AG09319 (cell line): ENCODE measurements at regions not wholly inside any gene's neighbourhood (a gene's known extent, or its start where the extent isn't known, plus 50 kb on each side); places are given as distances from the start of the nearest gene placed in this dataset.

Experiments
- DNase-seq: peaks from one replicate; pipeline ENCODE4 v3.0.0-alpha.2; 2010; ENCODE audit warnings: low read depth; ENCODE audit errors: extremely low read depth
- TF ChIP-seq, protein P1 (sequence below): IDR thresholded peaks from 2 replicates; pipeline ENCODE4 v1.5.1; 2011; ENCODE audit warnings: low read depth, mild to moderate bottlenecking, inconsistent platforms, low read length, moderate library complexity

DNA sequence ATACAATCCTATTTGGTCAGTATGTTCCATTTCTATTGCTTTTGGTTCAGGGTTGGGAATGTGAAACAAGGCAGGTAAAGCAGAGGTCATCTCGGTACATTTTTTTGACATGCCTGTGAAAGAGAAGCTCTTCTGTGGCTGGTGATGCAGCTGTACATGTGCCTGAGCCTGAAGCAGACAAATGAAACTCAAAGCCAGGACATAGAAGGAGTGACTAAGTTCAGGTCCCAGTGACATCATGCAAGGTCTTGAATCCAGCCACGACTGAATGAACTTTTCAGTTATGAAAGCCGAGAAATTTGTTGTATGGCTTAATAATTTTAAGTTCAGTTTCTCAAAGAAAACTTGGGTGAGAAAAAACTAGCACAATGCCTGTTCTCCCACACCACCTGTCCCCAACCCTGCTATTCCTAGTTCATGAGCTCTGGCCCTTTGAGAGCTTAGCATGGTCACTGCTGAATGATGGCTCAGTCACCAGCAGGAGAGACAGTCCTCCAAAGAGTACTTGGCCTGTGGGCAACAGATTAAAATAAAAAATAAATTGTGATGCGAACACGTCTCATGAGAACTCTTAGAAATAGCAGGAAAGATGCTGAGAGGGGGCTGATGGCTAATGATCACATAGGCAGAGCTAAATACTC lies 600.2 kb upstream of the GRM7 start:
- no peak for DNase-seq

DNA sequence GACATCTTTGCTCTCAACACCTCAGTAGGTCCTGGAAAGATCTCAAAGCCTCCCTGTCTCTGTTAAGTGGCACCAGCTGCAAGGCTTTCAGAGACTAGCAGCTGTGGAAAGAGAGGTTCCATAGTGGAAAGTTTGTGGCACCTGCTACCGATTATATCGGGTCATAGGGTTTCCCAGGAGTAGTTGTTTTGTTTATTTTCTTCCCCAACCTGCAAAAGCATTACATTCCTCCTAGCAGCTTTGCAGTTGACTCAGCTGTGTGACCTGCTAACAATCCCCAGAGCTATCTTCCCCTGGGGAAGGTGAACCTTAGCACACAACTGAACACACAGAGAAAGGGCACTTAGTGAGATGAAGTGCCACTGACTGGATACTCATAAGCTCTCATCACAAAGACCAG lies 598.9 kb upstream of the GRM7 start:
- TF ChIP-seq, protein P1, sequence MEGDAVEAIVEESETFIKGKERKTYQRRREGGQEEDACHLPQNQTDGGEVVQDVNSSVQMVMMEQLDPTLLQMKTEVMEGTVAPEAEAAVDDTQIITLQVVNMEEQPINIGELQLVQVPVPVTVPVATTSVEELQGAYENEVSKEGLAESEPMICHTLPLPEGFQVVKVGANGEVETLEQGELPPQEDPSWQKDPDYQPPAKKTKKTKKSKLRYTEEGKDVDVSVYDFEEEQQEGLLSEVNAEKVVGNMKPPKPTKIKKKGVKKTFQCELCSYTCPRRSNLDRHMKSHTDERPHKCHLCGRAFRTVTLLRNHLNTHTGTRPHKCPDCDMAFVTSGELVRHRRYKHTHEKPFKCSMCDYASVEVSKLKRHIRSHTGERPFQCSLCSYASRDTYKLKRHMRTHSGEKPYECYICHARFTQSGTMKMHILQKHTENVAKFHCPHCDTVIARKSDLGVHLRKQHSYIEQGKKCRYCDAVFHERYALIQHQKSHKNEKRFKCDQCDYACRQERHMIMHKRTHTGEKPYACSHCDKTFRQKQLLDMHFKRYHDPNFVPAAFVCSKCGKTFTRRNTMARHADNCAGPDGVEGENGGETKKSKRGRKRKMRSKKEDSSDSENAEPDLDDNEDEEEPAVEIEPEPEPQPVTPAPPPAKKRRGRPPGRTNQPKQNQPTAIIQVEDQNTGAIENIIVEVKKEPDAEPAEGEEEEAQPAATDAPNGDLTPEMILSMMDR, result no peak
- no peak for DNase-seq

More for the DNA sequence above, 600.2 kb upstream of the GRM7 start:
- TF ChIP-seq, protein P1, result no peak

DNA sequence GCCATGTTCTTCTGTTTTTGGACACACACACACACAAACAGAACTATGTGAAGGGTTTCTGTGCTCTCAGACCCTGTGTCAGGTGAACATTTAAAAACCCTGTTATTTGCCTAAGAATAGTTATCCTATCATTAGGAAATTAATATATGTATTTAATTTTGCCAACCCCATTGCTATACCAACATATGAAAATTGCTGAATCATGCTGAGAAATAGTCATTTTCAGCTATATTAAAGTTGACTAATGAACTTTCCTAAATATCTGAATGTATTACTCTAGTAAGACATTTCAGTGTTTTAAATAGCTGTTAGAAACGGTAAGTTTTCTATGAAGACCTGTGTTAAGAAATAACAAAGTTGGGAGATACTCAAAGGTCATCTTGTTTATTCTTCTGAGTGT lies 596.9 kb upstream of the GRM7 start:
- DNase-seq, result no peak
- TF ChIP-seq, protein P1, result no peak

- DNase-seq, result no peak
- TF ChIP-seq, protein P1, result no peak
Observed at GRCh38 chr3:6264906-6265305, 596.0 kb upstream of the GRM7 start.

DNA sequence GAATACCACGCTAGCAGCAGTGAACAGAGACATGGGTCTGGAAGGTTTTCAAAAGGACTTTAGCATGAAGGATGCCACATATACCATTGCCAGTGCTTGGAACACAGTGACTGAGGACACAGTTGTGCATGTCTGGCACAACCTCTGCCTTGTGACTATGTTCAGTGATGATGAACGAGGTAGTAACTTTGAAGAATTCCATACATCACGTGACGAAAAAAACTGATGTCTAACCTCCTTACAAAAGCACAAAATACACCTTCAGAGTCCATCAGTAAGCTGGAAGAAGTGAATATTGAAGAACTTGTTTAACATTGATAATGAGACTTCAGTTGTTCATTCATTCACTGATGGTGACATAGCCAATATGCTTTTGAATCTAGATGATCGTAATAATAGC lies 594.8 kb upstream of the GRM7 start:
- DNase-seq, result no peak

DNA sequence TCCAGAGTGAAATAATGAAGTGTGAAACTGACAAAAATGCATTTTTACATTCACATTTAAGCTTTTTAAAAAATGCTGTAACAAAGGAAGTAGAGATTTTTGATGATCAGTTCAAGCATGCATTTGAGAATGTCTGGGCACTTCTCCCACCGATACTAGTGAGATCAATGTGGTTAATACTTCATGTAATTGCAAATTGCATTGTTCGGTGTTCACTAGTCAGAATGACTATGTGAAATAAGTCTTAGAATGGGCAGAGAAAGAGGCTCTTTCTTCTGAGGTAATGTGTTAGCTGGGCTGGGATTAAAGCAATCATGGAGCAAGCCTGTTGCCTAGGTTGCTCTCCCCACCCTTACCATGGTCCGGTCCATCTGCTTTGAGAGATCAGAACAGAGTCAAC lies 587.0 kb upstream of the GRM7 start:
- DNase-seq, result no peak
- TF ChIP-seq, protein P1, result no peak

More for the DNA sequence above, 594.8 kb upstream of the GRM7 start:
- TF ChIP-seq, protein P1, result no peak

DNA sequence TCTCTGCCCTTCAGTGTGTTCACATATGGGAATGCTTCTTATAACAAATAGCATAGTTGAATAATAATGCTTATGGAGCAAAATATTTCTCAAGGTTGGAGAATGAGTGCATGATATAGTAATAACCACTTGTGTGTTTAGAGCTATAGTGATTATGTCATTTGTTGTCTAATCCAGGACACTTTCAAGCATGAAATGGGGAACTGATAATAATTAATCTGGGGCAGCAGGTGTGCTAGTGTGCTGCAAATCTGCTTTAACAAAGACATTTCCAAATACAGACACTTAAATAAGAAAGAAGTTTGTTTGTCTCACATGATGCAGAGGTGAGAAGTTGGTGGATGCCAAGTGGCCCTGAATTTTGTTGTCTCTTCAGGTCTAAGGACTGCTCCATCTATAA lies 579.3 kb upstream of the GRM7 start:
- no peak for DNase-seq
- TF ChIP-seq, protein P1, result no peak
